Upper lobe of left lung (tissue), 6 donors: ENCODE measurements at regions not wholly inside any gene's neighbourhood (a gene's known extent, or its start where the extent isn't known, plus 50 kb on each side); places are given as distances from the start of the nearest gene placed in this dataset.

Experiments used
- ATAC-seq, 2 donors: fragments of 200-7000 bp; cut with Tn5 transposase; one replicate each; pipeline ENCODE4 v1.9.1; 2022; ENCODE audit warnings: mild to moderate bottlenecking in 2 of 2, moderate library complexity in 2 of 2; ENCODE audit not compliant: low FRiP score in 2 of 2
- DNase-seq, 2 donors: peaks; one replicate each; pipeline ENCODE4 v3.0.0-alpha.2; 2019 to 2020
- H3K27ac ChIP-seq, 4 donors: fragments of 200-600 bp; sonication (generic); one replicate each; pipeline ENCODE4 v1.5.1; 2016 to 2019
- H3K27me3 ChIP-seq, 4 donors: fragments of 200-600 bp; sonication (generic); one replicate each; pipeline ENCODE4 v1.5.1; 2017 to 2019
- H3K36me3 ChIP-seq, 4 donors: fragments of 200-600 bp; sonication (generic); one replicate each; pipeline ENCODE4 v1.5.1; 2016 to 2019
- H3K4me1 ChIP-seq, 4 donors: fragments of 200-600 bp; sonication (generic); one replicate each; pipeline ENCODE4 v1.5.1; 2018 to 2019
- H3K4me3 ChIP-seq, 4 donors: fragments of 200-600 bp; sonication (generic); one replicate each; pipeline ENCODE4 v1.5.1; 2017 to 2019; ENCODE audit warnings: mild to moderate bottlenecking in 2 of 4, moderate library complexity in 1 of 4
- H3K9me3 ChIP-seq, 4 donors: fragments of 200-600 bp; sonication (generic); one replicate each; pipeline ENCODE4 v1.5.1; 2018 to 2019
- EP300 ChIP-seq, 4 donors: sonication (generic); formaldehyde crosslinking; IDR thresholded peaks; one replicate each; pipeline ENCODE4 v1.5.1; 2017; ENCODE audit warnings: antibody characterized with exemption in 4 of 4, control low read depth in 2 of 4
- POLR2A ChIP-seq, 4 donors: fragments of 450-650 bp; IDR thresholded peaks; one replicate each; pipeline ENCODE4 v1.5.1; 2016 to 2017; ENCODE audit warnings: antibody characterized with exemption in 4 of 4, mild to moderate bottlenecking in 2 of 4
- POLR2AphosphoS5 ChIP-seq, 2 donors: sonication (generic); formaldehyde crosslinking; IDR thresholded peaks; one replicate each; pipeline ENCODE4 v1.5.1; 2017; ENCODE audit warnings: antibody characterized with exemption in 2 of 2
- WGBS, 2 donors: methylation state at CpG; one replicate each; pipeline ENCODE4 v1.1.5; 2017 to 2018; 5-methylcytosine and 5-hydroxymethylcytosine counted together
- TF ChIP-seq, protein P1 (sequence below), 6 experiments: fragments of 450-650 bp in 4 of 6; fragments of 200-600 bp in 2 of 6; sonication (generic) in 2 of 6; IDR thresholded peaks; one replicate each; pipeline ENCODE4 v1.5.1; 2016 to 2019; ENCODE audit warnings: antibody characterized with exemption in 6 of 6
- donor health status: DM: no; HTN: no; CAD: no; lungs with moderate emphysema.
- donor health status: DM: no; HTN: yes; CAD: no; lungs with severe emphysema.

DNA sequence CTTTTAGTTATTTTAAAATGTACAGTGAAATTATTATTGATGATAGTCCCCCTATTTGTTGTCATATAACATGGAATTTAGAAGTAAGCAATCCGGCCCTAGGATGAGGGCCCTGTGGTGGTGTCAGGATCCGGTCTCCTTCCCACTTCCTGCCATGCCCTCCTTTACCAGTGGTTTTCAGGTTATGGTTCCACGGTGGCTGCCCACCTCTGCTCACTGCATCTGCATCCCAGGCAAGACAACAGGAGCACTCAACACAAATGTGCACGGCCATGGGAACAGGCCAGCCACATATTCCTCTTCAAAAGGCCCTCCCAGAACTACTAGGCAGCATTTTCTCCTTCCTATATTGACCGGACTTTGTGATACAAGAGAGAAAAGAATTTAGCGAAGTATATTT, 1007.2 kb downstream of the TBC1D22A start:
- Histone ChIP-seq H3K4me3 (no peak overlapping the region), H3K27me3 (no peaks in the 10 kb centered on the region), H3K36me3 (no peaks in the 10 kb centered on the region), H3K9me3 (no peaks in the 10 kb centered on the region), H3K4me1 (no peaks in the 10 kb centered on the region), H3K27ac (no peak overlapping the region)
- TF ChIP-seq POLR2A (IDR thresholded peaks at IDR 0.05) (no peak), POLR2AphosphoS5 (IDR thresholded peaks at IDR 0.05) (no peak), EP300 (IDR thresholded peaks at IDR 0.05) (no peak)
- TF ChIP-seq, protein P1, sequence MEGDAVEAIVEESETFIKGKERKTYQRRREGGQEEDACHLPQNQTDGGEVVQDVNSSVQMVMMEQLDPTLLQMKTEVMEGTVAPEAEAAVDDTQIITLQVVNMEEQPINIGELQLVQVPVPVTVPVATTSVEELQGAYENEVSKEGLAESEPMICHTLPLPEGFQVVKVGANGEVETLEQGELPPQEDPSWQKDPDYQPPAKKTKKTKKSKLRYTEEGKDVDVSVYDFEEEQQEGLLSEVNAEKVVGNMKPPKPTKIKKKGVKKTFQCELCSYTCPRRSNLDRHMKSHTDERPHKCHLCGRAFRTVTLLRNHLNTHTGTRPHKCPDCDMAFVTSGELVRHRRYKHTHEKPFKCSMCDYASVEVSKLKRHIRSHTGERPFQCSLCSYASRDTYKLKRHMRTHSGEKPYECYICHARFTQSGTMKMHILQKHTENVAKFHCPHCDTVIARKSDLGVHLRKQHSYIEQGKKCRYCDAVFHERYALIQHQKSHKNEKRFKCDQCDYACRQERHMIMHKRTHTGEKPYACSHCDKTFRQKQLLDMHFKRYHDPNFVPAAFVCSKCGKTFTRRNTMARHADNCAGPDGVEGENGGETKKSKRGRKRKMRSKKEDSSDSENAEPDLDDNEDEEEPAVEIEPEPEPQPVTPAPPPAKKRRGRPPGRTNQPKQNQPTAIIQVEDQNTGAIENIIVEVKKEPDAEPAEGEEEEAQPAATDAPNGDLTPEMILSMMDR (IDR thresholded peaks at IDR 0.05): no peak
- 86 to 90% methylated on average over 6 of the region's 6 CpGs for WGBS, 2 donors
- DNase-seq (no peak), ATAC-seq (no peak)

DNA sequence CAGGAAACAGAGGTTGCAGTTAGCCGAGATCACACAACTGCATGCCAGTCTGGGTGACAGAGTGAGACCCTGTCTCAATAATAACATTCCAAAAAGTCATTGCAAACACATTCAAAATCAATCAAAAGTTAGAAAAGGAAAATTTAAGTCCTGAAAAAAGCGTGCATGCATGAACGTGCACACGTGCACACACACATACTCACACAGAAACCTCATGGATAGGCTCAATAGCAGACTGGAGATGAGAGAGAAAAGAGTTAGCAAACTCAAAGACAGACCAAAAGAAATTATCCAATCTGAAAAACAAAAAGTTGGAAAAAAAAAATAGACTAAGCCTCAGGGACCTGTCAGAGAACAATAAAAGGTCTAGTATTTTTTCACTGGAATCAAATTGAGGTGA, 1005.6 kb downstream of the TBC1D22A start:
- Histone ChIP-seq H3K36me3 (no peaks in the 10 kb centered on the region), H3K9me3 (no peaks in the 10 kb centered on the region), H3K27ac (no peak overlapping the region), H3K27me3 (no peaks in the 10 kb centered on the region), H3K4me3 (no peak overlapping the region), H3K4me1 (no peaks in the 10 kb centered on the region)
- WGBS, 2 donors: 85 to 88% methylated on average over 4 of the region's 4 CpGs
- TF ChIP-seq, protein P1 (IDR thresholded peaks at IDR 0.05): no peak
- TF ChIP-seq POLR2AphosphoS5 (IDR thresholded peaks at IDR 0.05) (no peak), POLR2A (IDR thresholded peaks at IDR 0.05) (no peak), EP300 (IDR thresholded peaks at IDR 0.05) (no peak)
- DNase-seq (no peak), ATAC-seq (no peak)

DNA sequence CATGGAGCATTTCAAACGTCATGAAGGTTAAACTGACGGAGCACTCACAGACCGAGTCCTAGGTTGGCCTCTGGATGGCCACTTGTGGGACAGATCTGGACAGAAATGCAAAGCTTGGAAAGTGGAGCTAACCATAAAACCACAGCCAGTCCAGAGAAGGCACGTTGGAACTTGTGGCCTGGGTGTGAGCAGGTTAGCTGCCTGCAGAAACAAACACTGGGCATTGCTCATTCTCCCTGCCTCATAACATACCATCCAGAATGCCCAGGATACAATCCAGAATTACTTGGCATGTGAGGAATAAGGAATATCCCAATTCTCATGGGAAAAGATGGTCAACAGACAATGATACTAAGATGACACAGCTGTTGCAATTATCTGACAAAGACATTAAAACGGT, 1005.0 kb downstream of the TBC1D22A start:
- 75 to 76% methylated on average over 2 to 5 of the region's 5 CpGs for WGBS, 2 donors
- no peak for TF ChIP-seq POLR2AphosphoS5 (IDR thresholded peaks at IDR 0.05)
- TF ChIP-seq POLR2A (IDR thresholded peaks at IDR 0.05): no peak
- TF ChIP-seq EP300 (IDR thresholded peaks at IDR 0.05): no peak
- TF ChIP-seq, protein P1 (IDR thresholded peaks at IDR 0.05): no peak

DNA sequence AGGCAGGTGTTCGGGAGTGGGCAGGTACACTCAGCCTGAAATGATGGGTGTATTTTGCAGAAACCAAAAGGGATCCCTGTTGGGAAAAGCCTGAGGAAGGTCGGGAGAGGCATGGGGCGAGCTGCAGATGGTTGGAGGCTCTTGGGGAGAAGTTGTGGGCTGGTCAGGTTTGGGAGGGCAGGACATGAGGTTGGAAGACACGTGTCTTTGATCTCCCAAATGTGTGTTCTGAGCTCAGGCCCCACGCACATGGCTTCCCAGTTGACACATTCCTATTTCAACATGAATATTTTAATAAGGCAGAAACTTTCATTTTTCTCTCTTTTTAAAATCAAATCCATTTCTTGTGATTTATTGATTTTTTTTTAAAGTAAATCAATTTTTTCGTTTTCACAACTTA, 1003.3 kb downstream of the TBC1D22A start:
- no peak overlapping the region for H3K4me3 ChIP-seq
- ATAC-seq (no peak), DNase-seq (no peak)
- no peaks in the 10 kb centered on the region for H3K36me3 ChIP-seq
- no peak overlapping the region for H3K27ac ChIP-seq
- no peaks in the 10 kb centered on the region for H3K4me1 ChIP-seq
- no peaks in the 10 kb centered on the region for H3K27me3 ChIP-seq
- H3K9me3 ChIP-seq: no peaks in the 10 kb centered on the region
- TF ChIP-seq, protein P1 (IDR thresholded peaks at IDR 0.05): no peak
- no peak for TF ChIP-seq EP300 (IDR thresholded peaks at IDR 0.05)
- TF ChIP-seq POLR2AphosphoS5 (IDR thresholded peaks at IDR 0.05): no peak
- TF ChIP-seq POLR2A (IDR thresholded peaks at IDR 0.05): no peak
- WGBS, 2 donors: 73 to 80% methylated on average over 6 of the region's 6 CpGs

More for the DNA sequence above, 1005.0 kb downstream of the TBC1D22A start:
- no peaks in the 10 kb centered on the region for H3K9me3 ChIP-seq
- H3K36me3 ChIP-seq: no peaks in the 10 kb centered on the region
- no peak overlapping the region for H3K27ac ChIP-seq
- H3K4me3 ChIP-seq: no peak overlapping the region
- no peaks in the 10 kb centered on the region for H3K4me1 ChIP-seq
- ATAC-seq (no peak), DNase-seq (no peak)
- H3K27me3 ChIP-seq: no peaks in the 10 kb centered on the region

DNA sequence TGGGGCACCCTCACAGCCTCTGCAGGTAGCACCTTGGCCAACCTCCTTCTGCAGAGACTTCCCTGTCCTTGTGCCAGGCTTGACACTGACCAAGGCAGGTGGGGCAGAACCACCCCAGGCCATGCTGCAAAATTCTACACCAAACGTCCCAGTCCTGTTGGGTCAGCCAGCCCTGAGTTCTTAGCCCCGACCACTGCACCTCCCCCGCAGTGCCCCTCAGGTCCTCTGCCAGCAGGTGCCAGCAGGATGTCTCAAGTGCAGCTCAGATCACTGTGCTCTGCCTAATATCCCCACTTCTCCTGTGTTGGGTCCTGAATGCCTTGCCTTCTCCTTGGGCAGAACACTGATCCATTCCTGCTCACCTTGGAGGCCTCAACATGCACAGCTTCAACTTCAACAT, 999.7 kb downstream of the TBC1D22A start:
- TF ChIP-seq, protein P1 (IDR thresholded peaks at IDR 0.05): no peak
- no peak for TF ChIP-seq EP300 (IDR thresholded peaks at IDR 0.05)
- no peak for TF ChIP-seq POLR2A (IDR thresholded peaks at IDR 0.05)
- no peak for TF ChIP-seq POLR2AphosphoS5 (IDR thresholded peaks at IDR 0.05)
- WGBS, 2 donors: 87 to 89% methylated on average over 3 of the region's 3 CpGs
- no peak for ATAC-seq
- Histone ChIP-seq H3K4me3 (no peak overlapping the region), H3K4me1 (no peaks in the 10 kb centered on the region), H3K36me3 (no peaks in the 10 kb centered on the region), H3K9me3 (no peaks in the 10 kb centered on the region), H3K27ac (no peak overlapping the region), H3K27me3 (no peaks in the 10 kb centered on the region)
- DNase-seq: no peak
